Keratinocyte (primary cell): ENCODE measurements at regions not wholly inside any gene's neighbourhood (a gene's known extent, or its start where the extent isn't known, plus 50 kb on each side); places are given as distances from the start of the nearest gene placed in this dataset.

ENCODE experiments used
- DNase-seq: peaks from one replicate; pipeline ENCODE4 v3.0.0-alpha.2; 2011; ENCODE audit warnings: low read depth, missing footprints, low spot score
- FAIRE-seq: peaks from 2 replicates; lab custom pipeline; 2011; peaks lifted over from hg19 to GRCh38; lab: Jason Lieb, UNC
- H2AFZ ChIP-seq: 2 replicates; pipeline ENCODE4 v1.6.0; 2012; ENCODE audit warnings: low read length, control low read depth, inconsistent platforms; ENCODE audit not compliant: control insufficient read depth
- H3K27ac ChIP-seq: 2 replicates; pipeline ENCODE4 v1.5.1; 2011; ENCODE audit warnings: low read length; ENCODE audit not compliant: control insufficient read depth, insufficient read depth
- H3K27me3 ChIP-seq: 3 replicates; pipeline ENCODE4 v1.6.0; 2011; ENCODE audit warnings: low read length; ENCODE audit not compliant: control insufficient read depth, insufficient read depth; ENCODE audit errors: extremely low read depth
- H3K36me3 ChIP-seq, 2 experiments: 2 replicates in 1 of 2; 3 replicates in 1 of 2; pipeline ENCODE4 v1.5.1; 2011; ENCODE audit warnings: low read length in 2 of 2, mild to moderate bottlenecking in 1 of 2; ENCODE audit not compliant: control insufficient read depth in 2 of 2, insufficient read depth in 2 of 2; ENCODE audit errors: extremely low read depth in 1 of 2
- H3K4me1 ChIP-seq: 3 replicates; pipeline ENCODE4 v1.5.1; 2011; ENCODE audit warnings: low read length; ENCODE audit not compliant: control insufficient read depth, insufficient read depth; ENCODE audit errors: extremely low read depth
- H3K4me2 ChIP-seq: 3 replicates; pipeline ENCODE4 v1.6.0; 2011; ENCODE audit warnings: low read depth, low read length; ENCODE audit not compliant: control insufficient read depth, insufficient read depth; ENCODE audit errors: extremely low read depth
- H3K4me3 ChIP-seq, 3 experiments: fragments of 200-600 bp in 1 of 3; sonication (generic) in 1 of 3; 2 replicates in 2 of 3; 3 replicates in 1 of 3; pipeline ENCODE4 v1.5.1; 2011 to 2016; ENCODE audit warnings: low read length in 3 of 3, mild to moderate bottlenecking in 3 of 3, control low read depth in 2 of 3, inconsistent platforms in 1 of 3, low read depth in 1 of 3, mixed read lengths in 1 of 3, mixed run types in 1 of 3, moderate library complexity in 1 of 3; ENCODE audit not compliant: control insufficient read depth in 2 of 3, insufficient read depth in 2 of 3; ENCODE audit errors: extremely low read depth in 1 of 3
- H3K79me2 ChIP-seq: 2 replicates; pipeline ENCODE4 v1.6.0; 2012; ENCODE audit warnings: low read length; ENCODE audit not compliant: control insufficient read depth, insufficient read depth
- H3K9ac ChIP-seq: 3 replicates; pipeline ENCODE4 v1.6.0; 2011; ENCODE audit warnings: low read length; ENCODE audit not compliant: control insufficient read depth, insufficient read depth; ENCODE audit errors: extremely low read depth
- H3K9me1 ChIP-seq: 3 replicates; pipeline ENCODE4 v1.6.0; 2011; ENCODE audit warnings: low read length; ENCODE audit not compliant: control insufficient read depth, insufficient read depth; ENCODE audit errors: extremely low read depth
- H3K9me3 ChIP-seq: 2 replicates; pipeline ENCODE4 v1.5.1; 2012; ENCODE audit warnings: low read depth, low read length; ENCODE audit not compliant: control insufficient read depth
- H4K20me1 ChIP-seq: 3 replicates; pipeline ENCODE4 v1.6.0; 2011; ENCODE audit warnings: low read length; ENCODE audit not compliant: control insufficient read depth, insufficient read depth; ENCODE audit errors: extremely low read depth
- EZH2 ChIP-seq: IDR thresholded peaks from one replicate; pipeline ENCODE4 v1.6.1; 2012; ENCODE audit warnings: inconsistent platforms, mild to moderate bottlenecking, low read length, moderate library complexity
- dilution Hi-C: fragments of 300-500 bp; cut with MboI; formaldehyde crosslinking; loops from one replicate; pipeline ENCODE4 v1.7.0; 2020; ENCODE audit warnings: low sequenced_read_pairs; ENCODE audit not compliant: extremely low pct_ligation_motif_present
- TF ChIP-seq, protein P1 (sequence below), 3 experiments: IDR thresholded peaks in 1 of 3; conservative IDR thresholded peaks in 1 of 3; optimal IDR thresholded peaks in 1 of 3; 2 replicates in 2 of 3; 3 replicates in 1 of 3; pipeline versions ENCODE3 to v1.5.1; 2011; ENCODE audit warnings: low read length in 3 of 3, mild to moderate bottlenecking in 3 of 3, moderate library complexity in 2 of 3, control low read depth in 1 of 3, inconsistent platforms in 1 of 3; ENCODE audit not compliant: insufficient read depth in 2 of 3; ENCODE audit errors: extremely low read depth in 1 of 3

DNA sequence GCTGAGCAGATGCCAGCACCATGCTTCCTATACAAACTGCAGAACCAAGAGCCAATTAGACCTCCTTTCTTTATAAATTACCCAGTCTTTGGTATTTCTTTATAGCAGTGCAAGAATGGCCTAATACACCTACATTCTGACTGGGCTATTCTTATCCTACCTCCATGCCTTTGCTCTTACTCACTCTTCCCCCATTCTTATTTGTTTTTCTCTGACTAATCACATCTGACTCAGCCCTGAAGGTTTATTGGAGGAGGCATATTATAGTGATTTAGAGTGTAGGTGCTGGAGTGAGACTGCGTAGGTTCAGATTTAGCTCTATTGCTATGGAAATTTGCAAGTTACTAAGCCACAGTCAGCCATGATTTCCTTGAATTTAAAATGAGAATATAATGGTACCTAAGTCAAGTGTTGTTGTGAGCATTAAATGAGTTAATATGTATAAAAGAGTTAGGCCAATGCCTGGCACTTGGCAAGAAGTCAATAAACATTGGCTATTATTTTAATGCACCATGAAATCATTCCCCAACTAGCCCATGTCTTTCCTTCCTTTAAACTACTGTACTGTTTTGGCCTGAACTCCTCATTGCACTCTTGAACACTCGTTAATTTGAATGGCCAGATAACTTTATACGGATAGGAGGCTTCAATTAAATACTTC is 531.2 kb upstream of the ZNF608 start:
- Histone ChIP-seq H3K9me1 (no peaks in the 10 kb centered on the region), H3K9ac (no peak overlapping the region), H4K20me1 (no peaks in the 10 kb centered on the region), H3K4me3 (no peak overlapping the region), H3K36me3 (no peaks in the 10 kb centered on the region), H3K4me1 (peaks cover 13% of the 10 kb centered on the region), H3K4me2 (peak overlapping the region; percentile 45), H3K27ac (peak overlapping the region; percentile 43), H3K9me3 (no peaks in the 10 kb centered on the region), H3K27me3 (no peaks in the 10 kb centered on the region), H2AFZ (peak overlapping the region; percentile 37), H3K79me2 (no peaks in the 10 kb centered on the region)
- dilution Hi-C loops: no loop called here
- peak; percentile 32 for DNase-seq
- TF ChIP-seq, protein P1, sequence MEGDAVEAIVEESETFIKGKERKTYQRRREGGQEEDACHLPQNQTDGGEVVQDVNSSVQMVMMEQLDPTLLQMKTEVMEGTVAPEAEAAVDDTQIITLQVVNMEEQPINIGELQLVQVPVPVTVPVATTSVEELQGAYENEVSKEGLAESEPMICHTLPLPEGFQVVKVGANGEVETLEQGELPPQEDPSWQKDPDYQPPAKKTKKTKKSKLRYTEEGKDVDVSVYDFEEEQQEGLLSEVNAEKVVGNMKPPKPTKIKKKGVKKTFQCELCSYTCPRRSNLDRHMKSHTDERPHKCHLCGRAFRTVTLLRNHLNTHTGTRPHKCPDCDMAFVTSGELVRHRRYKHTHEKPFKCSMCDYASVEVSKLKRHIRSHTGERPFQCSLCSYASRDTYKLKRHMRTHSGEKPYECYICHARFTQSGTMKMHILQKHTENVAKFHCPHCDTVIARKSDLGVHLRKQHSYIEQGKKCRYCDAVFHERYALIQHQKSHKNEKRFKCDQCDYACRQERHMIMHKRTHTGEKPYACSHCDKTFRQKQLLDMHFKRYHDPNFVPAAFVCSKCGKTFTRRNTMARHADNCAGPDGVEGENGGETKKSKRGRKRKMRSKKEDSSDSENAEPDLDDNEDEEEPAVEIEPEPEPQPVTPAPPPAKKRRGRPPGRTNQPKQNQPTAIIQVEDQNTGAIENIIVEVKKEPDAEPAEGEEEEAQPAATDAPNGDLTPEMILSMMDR (optimal IDR thresholded peaks at IDR 0.05 in 1 of 3, IDR thresholded peaks at IDR 0.05 in 1 of 3, conservative IDR thresholded peaks at IDR 0.05 in 1 of 3; ENCODE audit: extremely low read depth in 1 of 3, insufficient read depth in 2 of 3, low read length in 3 of 3): no peak
- no peak for TF ChIP-seq EZH2
- peak; percentile 89 for FAIRE-seq

- no peak for FAIRE-seq
These were observed 532.3 kb upstream of the ZNF608 start for GRCh38 chr5:125278711-125279110.

More at GRCh38 chr5:125278711-125279110, 532.3 kb upstream of the ZNF608 start:
- Histone ChIP-seq H3K36me3 (no peaks in the 10 kb centered on the region), H3K9me1 (no peaks in the 10 kb centered on the region), H3K27ac (no peak overlapping the region), H3K9ac (no peak overlapping the region), H3K79me2 (no peaks in the 10 kb centered on the region), H3K4me1 (peaks cover 13% of the 10 kb centered on the region), H3K4me3 (no peak overlapping the region), H4K20me1 (no peaks in the 10 kb centered on the region), H3K9me3 (no peaks in the 10 kb centered on the region), H3K4me2 (no peak overlapping the region), H3K27me3 (no peaks in the 10 kb centered on the region), H2AFZ (no peak overlapping the region)
- dilution Hi-C loops: no loop called here
- TF ChIP-seq EZH2: no peak
- TF ChIP-seq, protein P1 (optimal IDR thresholded peaks at IDR 0.05 in 1 of 3, IDR thresholded peaks at IDR 0.05 in 1 of 3, conservative IDR thresholded peaks at IDR 0.05 in 1 of 3; ENCODE audit: extremely low read depth in 1 of 3, insufficient read depth in 2 of 3, low read length in 3 of 3): no peak
- no peak for DNase-seq
